ENCODE measurements at regions not wholly inside any gene's neighbourhood (a gene's known extent, or its start where the extent isn't known, plus 50 kb on each side); places are given as distances from the start of the nearest gene placed in this dataset.

DNA sequence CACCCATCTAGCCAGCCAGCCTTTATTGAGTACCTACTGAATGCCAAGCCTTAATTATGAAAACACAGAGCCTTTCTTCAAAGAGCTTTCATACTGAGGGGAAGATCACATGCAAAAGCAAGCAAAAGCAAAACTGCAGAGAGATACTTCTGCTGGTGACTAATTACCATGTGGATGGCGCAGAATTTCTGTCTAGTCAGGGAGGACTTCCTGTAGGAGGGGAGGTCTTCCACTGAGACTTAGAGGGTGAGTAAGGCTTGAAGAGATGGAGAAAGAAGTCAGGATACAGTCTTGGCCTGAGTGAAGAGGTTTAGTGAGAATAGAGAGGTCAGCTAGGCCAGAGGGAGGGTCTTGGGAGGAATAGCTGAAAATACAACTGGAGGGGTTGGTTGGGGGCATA, 53.9 kb upstream of the CCL2 start:
- H3K4me2 ChIP-seq (ENCODE audit: low read depth, low read length): no peak overlapping the region
- no peaks in the 10 kb centered on the region for H3K4me1 ChIP-seq (ENCODE audit: insufficient read depth, low read length)
- WGBS (ENCODE audit: low lambda C conversion rate): 5% methylated on average over 1 of the region's 1 CpG
- no TSS peak for BruUV-seq (replicated peaks)
- no peaks in the 10 kb centered on the region for H3K9me3 ChIP-seq (ENCODE audit: low read length)
- no peaks in the 10 kb centered on the region for H4K20me1 ChIP-seq (ENCODE audit: insufficient read depth, low read length)
- in situ Hi-C loops (cut with HindIII; ENCODE audit: extremely low pct_ligation_motif_present, low pct_unique_long_range_greater_than_20kb) (loop anchor here (5.0 kb wide), 1 partner anchor 161 kb away; the partner anchor contains the start of gene CCL1), intact Hi-C loops (cut with micrococcal nuclease; ENCODE audit: unreplicated experiment) (no loop called here)
- H3K9ac ChIP-seq (ENCODE audit: insufficient read depth, low read depth, low read length): no peak overlapping the region
- no peak for FAIRE-seq
- TF ChIP-seq, protein P1, sequence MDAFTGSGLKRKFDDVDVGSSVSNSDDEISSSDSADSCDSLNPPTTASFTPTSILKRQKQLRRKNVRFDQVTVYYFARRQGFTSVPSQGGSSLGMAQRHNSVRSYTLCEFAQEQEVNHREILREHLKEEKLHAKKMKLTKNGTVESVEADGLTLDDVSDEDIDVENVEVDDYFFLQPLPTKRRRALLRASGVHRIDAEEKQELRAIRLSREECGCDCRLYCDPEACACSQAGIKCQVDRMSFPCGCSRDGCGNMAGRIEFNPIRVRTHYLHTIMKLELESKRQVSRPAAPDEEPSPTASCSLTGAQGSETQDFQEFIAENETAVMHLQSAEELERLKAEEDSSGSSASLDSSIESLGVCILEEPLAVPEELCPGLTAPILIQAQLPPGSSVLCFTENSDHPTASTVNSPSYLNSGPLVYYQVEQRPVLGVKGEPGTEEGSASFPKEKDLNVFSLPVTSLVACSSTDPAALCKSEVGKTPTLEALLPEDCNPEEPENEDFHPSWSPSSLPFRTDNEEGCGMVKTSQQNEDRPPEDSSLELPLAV (CRISPR knock-in tag; conservative IDR thresholded peaks at IDR 0.05; ENCODE audit: low read depth): no peak
- TF ChIP-seq KAT8 (CRISPR knock-in tag; IDR thresholded peaks at IDR 0.05): no peak
- TF ChIP-seq GABPB1 (CRISPR knock-in tag; IDR thresholded peaks at IDR 0.05): no peak
- TF ChIP-seq PHF5A (CRISPR knock-in tag; IDR thresholded peaks at IDR 0.05; ENCODE audit: low read depth, unreplicated experiment): no peak
- TF ChIP-seq KDM4B (CRISPR knock-in tag; IDR thresholded peaks at IDR 0.05): no peak
- TF ChIP-seq MAFF (IDR thresholded peaks at IDR 0.05; ENCODE audit: low read depth, low read length): no peak
- TF ChIP-seq CENPT (CRISPR knock-in tag; IDR thresholded peaks at IDR 0.05; ENCODE audit: low read depth): no peak
- no peak for TF ChIP-seq ZBTB3 (CRISPR knock-in tag; IDR thresholded peaks at IDR 0.05; ENCODE audit: borderline replicate concordance, low read depth)
- TF ChIP-seq, protein P2, sequence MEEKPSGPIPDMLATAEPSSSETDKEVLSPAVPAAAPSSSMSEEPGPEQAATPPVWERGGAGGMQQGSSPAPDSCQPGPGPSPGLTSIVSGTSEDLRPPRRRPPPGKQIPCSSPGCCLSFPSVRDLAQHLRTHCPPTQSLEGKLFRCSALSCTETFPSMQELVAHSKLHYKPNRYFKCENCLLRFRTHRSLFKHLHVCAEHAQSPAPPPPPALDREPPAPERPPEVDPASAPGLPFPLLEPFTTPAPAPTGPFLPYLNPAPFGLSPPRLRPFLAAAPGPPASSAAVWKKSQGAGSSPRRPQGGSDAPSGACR (CRISPR knock-in tag; IDR thresholded peaks at IDR 0.05): no peak
- TF ChIP-seq ZC3H13 (CRISPR knock-in tag; IDR thresholded peaks at IDR 0.05): no peak
- TF ChIP-seq, protein P3, sequence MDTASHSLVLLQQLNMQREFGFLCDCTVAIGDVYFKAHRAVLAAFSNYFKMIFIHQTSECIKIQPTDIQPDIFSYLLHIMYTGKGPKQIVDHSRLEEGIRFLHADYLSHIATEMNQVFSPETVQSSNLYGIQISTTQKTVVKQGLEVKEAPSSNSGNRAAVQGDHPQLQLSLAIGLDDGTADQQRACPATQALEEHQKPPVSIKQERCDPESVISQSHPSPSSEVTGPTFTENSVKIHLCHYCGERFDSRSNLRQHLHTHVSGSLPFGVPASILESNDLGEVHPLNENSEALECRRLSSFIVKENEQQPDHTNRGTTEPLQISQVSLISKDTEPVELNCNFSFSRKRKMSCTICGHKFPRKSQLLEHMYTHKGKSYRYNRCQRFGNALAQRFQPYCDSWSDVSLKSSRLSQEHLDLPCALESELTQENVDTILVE (CRISPR knock-in tag; IDR thresholded peaks at IDR 0.05): no peak
- ChIA-PET CTCF (ENCODE audit: low intra/inter-chr PET ratio, low total read pairs) (interaction anchor here (8.3 kb wide), 1 partner anchor 160 kb away, joined by 246 read pairs; the partner anchor contains the start of gene CCL1), POLR2A (no interaction called here)
- no peak for ATAC-seq
- no peak overlapping the region for H3K4me3 ChIP-seq (replicated peaks in 1 of 3; ENCODE audit: insufficient read depth in 1 of 3, low read depth in 2 of 3, low read length in 3 of 3)
- no peak for DNase-seq (ENCODE audit: low spot score)
- H3K27ac ChIP-seq (ENCODE audit: extremely low read length, insufficient read depth, low read length): no peak overlapping the region
- H3K36me3 ChIP-seq (replicated peaks in 1 of 2; ENCODE audit: control insufficient read depth in 1 of 2, insufficient read depth in 2 of 2, low read length in 2 of 2): no peaks in the 10 kb centered on the region
- H3K27me3 ChIP-seq (ENCODE audit: control insufficient read depth in 1 of 2, insufficient read depth in 2 of 2, low read length in 2 of 2): no peaks in the 10 kb centered on the region
- H3K79me2 ChIP-seq (ENCODE audit: insufficient read depth, low read length): no peaks in the 10 kb centered on the region
- H2AFZ ChIP-seq (ENCODE audit: low read length): no peak overlapping the region

Measured in HepG2 (cell line).